Adipocyte (in vitro differentiated cells): ENCODE measurements at regions not wholly inside any gene's neighbourhood (a gene's known extent, or its start where the extent isn't known, plus 50 kb on each side); places are given as distances from the start of the nearest gene placed in this dataset.

Source experiments
- DNase-seq: peaks from one replicate; pipeline ENCODE4 v3.0.0-alpha.2; 2015; ENCODE audit warnings: low read depth
- H3K27me3 ChIP-seq: replicated peaks from 2 replicates; pipeline ENCODE4 v1.7.0; 2013; ENCODE audit warnings: mild to moderate bottlenecking, low read length, moderate library complexity; ENCODE audit not compliant: control insufficient read depth, insufficient read depth
- H3K36me3 ChIP-seq: 2 replicates; pipeline ENCODE4 v1.7.0; 2013; ENCODE audit warnings: low read length, mild to moderate bottlenecking, moderate library complexity; ENCODE audit not compliant: control insufficient read depth, insufficient read depth, severe bottlenecking
- H3K4me1 ChIP-seq: 2 replicates; pipeline ENCODE4 v1.7.0; 2013; ENCODE audit warnings: mild to moderate bottlenecking, low read length, moderate library complexity; ENCODE audit not compliant: control insufficient read depth, insufficient read depth
- H3K4me3 ChIP-seq: 2 replicates; pipeline ENCODE4 v1.7.0; 2013; ENCODE audit warnings: mild to moderate bottlenecking, low read length, moderate library complexity
- H3K9ac ChIP-seq: 2 replicates; pipeline ENCODE4 v1.7.0; 2013; ENCODE audit warnings: mild to moderate bottlenecking, low read length, moderate library complexity
- H3K9me3 ChIP-seq: 2 replicates; pipeline ENCODE4 v1.7.0; 2013; ENCODE audit warnings: mild to moderate bottlenecking, low read length, moderate library complexity; ENCODE audit not compliant: control insufficient read depth

DNA sequence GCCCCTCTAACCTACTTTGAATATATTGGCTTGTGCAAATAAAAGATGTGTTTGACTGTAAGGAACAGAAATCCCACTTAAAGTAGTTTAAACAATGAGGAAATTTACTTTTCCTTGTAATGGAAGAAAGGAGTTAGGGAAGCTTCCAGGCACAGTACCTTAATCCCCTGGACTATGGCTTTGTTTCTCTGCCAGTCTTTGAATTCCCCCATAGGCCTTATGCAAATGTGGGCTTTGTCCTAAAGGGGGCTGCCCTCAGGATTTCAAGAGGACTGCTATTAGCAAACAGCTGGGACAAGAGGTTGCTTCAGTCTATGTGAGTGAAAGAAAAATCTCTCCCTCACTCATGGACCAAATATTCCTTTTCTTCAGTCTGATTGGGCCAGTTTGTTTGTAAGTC lies 255.1 kb upstream of the THSD7B start:
- Histone ChIP-seq H3K4me1 (no peaks in the 10 kb centered on the region), H3K4me3 (no peak overlapping the region), H3K9me3 (no peaks in the 10 kb centered on the region), H3K9ac (no peak overlapping the region), H3K27me3 (peaks cover 4% of the 10 kb centered on the region), H3K36me3 (no peaks in the 10 kb centered on the region)
- no peak for DNase-seq

DNA sequence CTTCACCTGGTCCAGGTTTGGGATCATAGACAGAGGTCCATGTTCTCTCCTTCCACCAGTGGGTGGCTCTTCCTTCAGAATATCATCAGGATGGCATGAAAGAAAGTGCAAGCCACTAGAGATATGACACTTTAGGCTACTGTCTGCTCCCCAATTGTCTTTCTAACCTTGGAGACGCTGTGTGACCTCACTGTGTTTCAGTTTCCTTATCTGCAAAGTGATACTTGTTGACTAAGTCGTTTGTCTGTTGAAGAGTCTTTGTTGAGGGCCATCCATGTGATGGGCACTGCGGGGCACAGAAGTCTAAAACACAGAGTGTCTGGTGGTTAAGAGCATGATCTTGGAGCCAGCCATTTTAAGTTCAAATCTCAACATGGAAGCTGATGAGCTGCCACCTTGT lies 259.9 kb upstream of the THSD7B start:
- H3K27me3 ChIP-seq = peaks cover 4% of the 10 kb centered on the region
- H3K36me3 ChIP-seq = no peaks in the 10 kb centered on the region
- H3K9ac ChIP-seq = no peak overlapping the region
- no peak overlapping the region for H3K4me3 ChIP-seq
- H3K4me1 ChIP-seq = no peaks in the 10 kb centered on the region
- no peaks in the 10 kb centered on the region for H3K9me3 ChIP-seq
- DNase-seq = no peak

DNA sequence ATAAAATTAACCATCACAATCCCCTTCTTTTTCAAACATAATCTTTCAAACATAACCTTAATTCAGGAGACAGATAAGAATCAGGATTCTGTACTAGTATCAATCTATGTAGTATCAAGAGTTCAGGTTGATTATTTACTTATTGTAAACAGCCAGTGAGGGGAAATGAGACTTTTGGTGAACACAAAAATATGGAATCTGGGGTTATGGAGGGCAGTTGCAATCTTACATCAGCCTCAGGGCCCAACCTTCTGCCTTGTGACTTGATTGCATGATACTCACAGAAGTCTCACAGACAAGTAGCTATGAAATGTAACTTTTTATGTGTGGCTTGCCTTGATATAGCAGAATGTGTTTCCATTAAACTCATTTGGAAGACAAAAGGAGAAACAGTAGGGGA lies 262.7 kb upstream of the THSD7B start:
- Histone ChIP-seq H3K27me3 (peaks cover 3% of the 10 kb centered on the region), H3K4me3 (no peak overlapping the region), H3K4me1 (no peaks in the 10 kb centered on the region), H3K36me3 (no peaks in the 10 kb centered on the region), H3K9ac (no peak overlapping the region), H3K9me3 (no peaks in the 10 kb centered on the region)
- no peak for DNase-seq

DNA sequence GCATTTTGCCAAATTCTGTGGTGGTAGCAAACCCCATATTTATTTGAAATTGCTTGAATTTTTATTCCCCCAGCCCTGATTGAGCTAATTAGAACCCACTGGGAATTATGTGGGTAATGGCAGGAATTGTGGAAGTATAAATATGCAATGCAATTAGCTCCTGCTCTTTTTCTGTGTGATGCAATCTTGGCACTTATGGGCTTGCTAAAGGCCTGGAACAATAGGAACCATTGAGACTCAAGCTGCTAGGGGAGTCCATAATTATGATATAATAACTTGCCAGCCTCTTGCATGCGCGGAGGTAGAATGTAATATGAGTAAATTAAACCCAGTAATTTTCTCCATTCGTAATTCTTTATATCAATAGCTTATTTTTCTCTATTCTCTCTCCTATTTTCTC lies 267.6 kb upstream of the THSD7B start:
- Histone ChIP-seq H3K36me3 (no peaks in the 10 kb centered on the region), H3K9me3 (no peaks in the 10 kb centered on the region), H3K9ac (no peak overlapping the region), H3K4me3 (no peak overlapping the region), H3K4me1 (no peaks in the 10 kb centered on the region), H3K27me3 (no peaks in the 10 kb centered on the region)
- no peak for DNase-seq

DNA sequence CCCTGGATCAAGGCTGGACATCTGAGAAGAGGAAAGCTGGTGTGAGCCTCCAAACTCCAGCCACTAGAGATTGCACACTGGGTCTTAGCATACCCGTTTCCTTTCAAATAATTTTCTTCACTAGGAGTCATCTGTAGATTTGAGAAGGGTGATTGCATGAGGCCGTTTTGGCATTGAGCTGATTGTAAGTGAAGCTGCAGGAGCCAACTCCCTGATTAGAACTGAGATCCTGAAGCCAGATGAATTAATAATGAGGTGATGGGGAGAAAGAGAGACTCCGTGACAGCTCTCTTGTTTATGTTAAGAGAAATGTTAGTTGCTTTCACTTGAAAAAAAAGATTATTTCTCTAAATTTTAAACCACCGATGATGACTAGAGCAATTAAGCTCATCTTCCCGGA lies 268.4 kb upstream of the THSD7B start:
- no peak for DNase-seq
- no peaks in the 10 kb centered on the region for H3K9me3 ChIP-seq
- H3K4me1 ChIP-seq = no peaks in the 10 kb centered on the region
- no peaks in the 10 kb centered on the region for H3K27me3 ChIP-seq
- no peak overlapping the region for H3K4me3 ChIP-seq
- H3K9ac ChIP-seq = no peak overlapping the region
- H3K36me3 ChIP-seq = no peaks in the 10 kb centered on the region

DNA sequence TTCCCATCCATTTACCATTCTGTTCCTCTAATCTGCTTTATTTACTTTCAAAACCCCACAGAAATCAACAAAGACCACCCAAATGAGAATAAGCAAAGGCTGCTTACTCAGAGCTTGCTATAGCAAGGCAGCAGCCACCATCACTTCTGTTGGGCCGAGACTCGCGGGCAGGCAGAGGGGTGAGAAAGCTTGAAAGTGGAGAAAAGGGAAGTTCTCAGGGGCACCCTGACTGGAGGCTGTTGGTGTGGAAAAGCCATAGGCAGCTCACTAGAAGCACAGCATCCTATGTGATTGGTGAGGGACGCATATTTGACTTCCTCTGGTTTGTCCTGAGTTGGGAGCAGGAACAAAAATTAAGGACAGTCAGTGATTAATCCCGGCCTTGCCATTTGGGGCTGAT lies 269.7 kb upstream of the THSD7B start:
- no peak overlapping the region for H3K9ac ChIP-seq

DNA sequence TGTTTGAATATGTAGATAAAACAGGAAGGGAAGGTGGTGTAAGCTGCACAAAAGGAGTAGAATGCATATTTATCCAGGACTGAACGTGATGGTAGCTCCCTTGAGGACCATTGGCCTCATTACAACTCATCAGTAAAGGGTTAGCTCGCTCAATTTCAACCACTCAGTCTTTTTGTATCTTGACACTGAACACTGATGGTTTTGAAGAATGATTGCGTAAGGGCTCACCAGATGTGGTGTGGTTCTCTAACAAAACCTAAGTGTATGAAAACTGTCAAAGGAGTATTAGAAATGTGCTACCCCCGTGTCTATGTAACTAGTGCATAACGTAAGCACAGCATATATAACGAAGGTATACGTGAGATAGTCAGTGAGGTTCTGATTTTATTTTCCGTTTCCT lies 272.4 kb upstream of the THSD7B start:
- Histone ChIP-seq H3K9me3 (peaks cover 3% of the 10 kb centered on the region), H3K4me3 (no peak overlapping the region), H3K9ac (no peak overlapping the region), H3K36me3 (no peaks in the 10 kb centered on the region), H3K4me1 (no peaks in the 10 kb centered on the region), H3K27me3 (no peaks in the 10 kb centered on the region)
- DNase-seq = no peak

More for the DNA sequence above, 269.7 kb upstream of the THSD7B start:
- Histone ChIP-seq H3K4me1 (no peaks in the 10 kb centered on the region), H3K4me3 (no peak overlapping the region), H3K36me3 (no peaks in the 10 kb centered on the region), H3K27me3 (no peaks in the 10 kb centered on the region), H3K9me3 (no peaks in the 10 kb centered on the region)
- DNase-seq = no peak

DNA sequence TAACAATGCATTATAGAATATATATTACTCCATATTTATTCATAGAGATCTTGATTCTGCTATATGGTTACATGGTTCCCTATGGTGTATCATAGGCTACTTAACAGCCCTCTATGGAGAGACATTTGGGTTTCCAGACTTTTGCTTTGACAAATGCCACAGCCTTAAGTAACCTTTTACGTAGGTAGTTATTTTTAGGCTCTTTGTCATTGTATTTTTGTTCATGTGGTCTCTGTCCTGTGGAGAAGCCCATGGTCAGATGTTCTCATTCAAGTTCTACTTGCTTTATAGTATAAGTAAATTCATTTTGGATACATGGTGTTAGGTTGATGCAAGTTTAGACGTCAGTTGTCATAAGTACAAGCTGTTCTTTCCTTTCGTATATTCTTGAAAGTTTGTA lies 275.2 kb upstream of the THSD7B start:
- Histone ChIP-seq H3K4me1 (no peaks in the 10 kb centered on the region), H3K27me3 (no peaks in the 10 kb centered on the region), H3K9me3 (peaks cover 3% of the 10 kb centered on the region), H3K4me3 (no peak overlapping the region), H3K36me3 (no peaks in the 10 kb centered on the region), H3K9ac (no peak overlapping the region)
- DNase-seq = no peak

DNA sequence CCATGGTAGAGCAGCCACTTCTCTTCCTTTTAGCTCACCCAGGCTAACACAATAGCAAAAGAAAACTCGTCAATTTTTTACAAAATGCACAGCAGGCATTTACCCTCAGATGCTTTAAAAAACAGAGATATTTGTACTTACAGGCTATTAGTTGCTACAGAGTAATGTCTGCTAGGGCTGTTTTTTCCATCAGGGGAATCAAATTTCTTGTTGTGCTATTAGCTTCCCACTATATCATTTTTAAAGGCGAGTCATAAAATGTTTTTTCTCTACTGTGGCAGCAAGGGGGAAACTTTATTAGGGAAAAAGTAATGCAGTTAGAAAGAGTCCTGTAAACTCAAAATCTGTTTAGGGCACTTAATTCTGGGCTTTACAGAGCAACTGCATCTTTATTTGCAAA lies 277.9 kb upstream of the THSD7B start:
- H3K4me3 ChIP-seq = no peak overlapping the region
- no peaks in the 10 kb centered on the region for H3K27me3 ChIP-seq
- peaks cover 3% of the 10 kb centered on the region for H3K9me3 ChIP-seq
- H3K9ac ChIP-seq = no peak overlapping the region
- no peak for DNase-seq
- H3K4me1 ChIP-seq = no peaks in the 10 kb centered on the region
- H3K36me3 ChIP-seq = no peaks in the 10 kb centered on the region

DNA sequence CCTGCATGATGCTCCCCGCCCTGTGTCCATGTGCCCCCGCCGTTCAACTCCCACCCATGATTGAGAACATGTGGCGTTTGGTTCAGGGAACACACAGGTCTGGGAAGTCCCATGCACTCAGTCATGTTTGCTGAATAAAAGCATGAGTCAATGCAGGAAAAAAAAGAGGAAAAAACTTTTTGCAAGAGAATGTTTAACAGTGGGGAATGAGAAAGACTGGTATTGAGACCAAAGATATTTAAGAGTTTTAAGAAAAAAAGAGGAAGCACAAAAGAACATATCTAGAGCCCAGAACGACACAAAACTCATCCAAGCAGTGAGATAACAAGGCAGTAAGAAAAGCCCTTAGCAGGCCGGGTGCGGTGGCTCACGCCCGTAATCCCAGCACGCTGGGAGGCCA lies 279.2 kb upstream of the THSD7B start:
- no peak overlapping the region for H3K9ac ChIP-seq
- peaks cover 3% of the 10 kb centered on the region for H3K9me3 ChIP-seq
- no peaks in the 10 kb centered on the region for H3K4me1 ChIP-seq
- no peaks in the 10 kb centered on the region for H3K36me3 ChIP-seq
- no peak for DNase-seq
- H3K4me3 ChIP-seq = no peak overlapping the region
- H3K27me3 ChIP-seq = no peaks in the 10 kb centered on the region

DNA sequence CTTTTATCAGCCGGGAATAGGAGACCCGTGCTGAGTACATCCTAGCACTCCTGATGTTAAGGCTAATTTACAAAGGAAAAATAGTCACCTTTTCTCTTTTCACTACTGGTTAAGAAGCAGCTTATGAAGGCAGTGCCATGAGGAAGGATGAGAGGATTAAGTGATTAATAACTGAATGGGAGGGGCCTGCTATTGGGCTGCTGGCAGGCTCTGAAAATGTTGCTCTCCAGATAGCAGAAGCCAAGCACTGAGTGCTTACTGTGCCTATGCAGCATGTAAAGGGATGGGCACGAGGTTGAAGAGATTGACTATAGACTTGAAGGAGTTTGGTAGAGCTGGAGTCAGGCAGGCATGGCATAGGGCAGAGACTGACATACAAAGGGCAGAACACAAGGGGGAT lies 282.4 kb upstream of the THSD7B start:
- Histone ChIP-seq H3K4me1 (no peaks in the 10 kb centered on the region), H3K9ac (no peak overlapping the region), H3K27me3 (no peaks in the 10 kb centered on the region), H3K9me3 (peaks cover 10% of the 10 kb centered on the region), H3K36me3 (no peaks in the 10 kb centered on the region), H3K4me3 (no peak overlapping the region)
- DNase-seq = no peak

DNA sequence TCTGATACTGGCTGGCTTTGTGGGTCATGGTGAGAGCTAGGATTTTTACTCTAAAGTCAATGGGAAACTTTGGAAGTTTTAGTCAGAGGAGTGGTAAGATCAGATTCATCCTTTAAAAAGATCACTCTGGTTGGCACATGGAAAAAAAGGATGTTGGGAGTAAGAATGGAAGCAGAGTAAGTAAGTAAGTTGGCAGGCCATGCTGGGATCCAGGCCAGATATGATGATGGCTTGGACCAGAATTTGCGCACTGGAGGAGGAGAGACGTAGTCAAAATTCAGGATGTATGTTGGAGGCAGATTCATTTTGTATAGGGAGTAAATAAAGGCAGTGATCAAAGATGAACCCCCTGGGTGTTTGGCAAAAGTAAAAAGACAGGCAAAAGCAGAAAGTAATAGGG lies 283.3 kb upstream of the THSD7B start:
- DNase-seq = no peak
- H3K36me3 ChIP-seq = no peaks in the 10 kb centered on the region

More for the DNA sequence above, 283.3 kb upstream of the THSD7B start:
- no peak overlapping the region for H3K9ac ChIP-seq
- peaks cover 10% of the 10 kb centered on the region for H3K9me3 ChIP-seq
- no peaks in the 10 kb centered on the region for H3K4me1 ChIP-seq
- no peaks in the 10 kb centered on the region for H3K27me3 ChIP-seq
- H3K4me3 ChIP-seq = no peak overlapping the region
